ENCODE measurements at regions not wholly inside any gene's neighbourhood (a gene's known extent, or its start where the extent isn't known, plus 50 kb on each side); places are given as distances from the start of the nearest gene placed in this dataset.

DNA sequence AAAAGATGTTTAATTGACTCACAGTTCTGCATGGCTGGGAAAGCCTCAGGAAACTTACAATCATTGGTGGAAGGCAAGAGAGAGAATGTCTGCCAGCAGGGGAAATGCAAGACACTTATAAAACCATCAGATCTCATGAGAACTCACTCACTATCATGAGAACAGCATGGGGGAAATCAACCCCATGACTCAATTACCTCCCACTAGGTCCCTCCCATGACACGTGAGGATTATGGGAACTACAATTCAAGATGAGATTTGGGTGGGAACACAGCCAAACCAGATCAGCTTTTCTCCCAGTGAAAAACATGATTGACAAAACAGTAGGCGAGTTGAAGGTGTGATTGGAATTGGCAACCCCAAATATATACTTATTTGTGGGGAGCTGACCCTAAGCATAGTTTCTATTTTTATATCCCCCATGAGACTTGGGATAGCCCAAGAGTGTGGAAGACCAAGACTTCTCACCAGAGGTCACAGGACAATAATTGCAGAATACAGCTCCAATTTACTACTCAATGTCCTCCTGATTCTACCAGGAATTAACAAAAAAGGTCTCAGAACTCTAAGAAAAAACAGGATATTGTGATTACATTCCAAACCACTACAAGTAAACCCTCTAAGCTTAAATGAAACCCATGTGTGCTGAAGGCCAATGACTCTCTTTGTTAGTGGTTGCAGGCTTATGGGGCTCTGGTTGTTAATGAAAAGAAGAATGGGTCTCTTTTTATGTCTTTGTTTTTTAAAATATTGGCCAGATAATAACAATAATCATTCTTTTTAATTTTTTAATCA is 96.1 kb upstream of the PIK3C3 start:
- Histone ChIP-seq H3K9me2 (replicated peaks; ENCODE audit: low read length) (no peaks in the 10 kb centered on the region), H3K4me2 (ENCODE audit: low read length) (no peak overlapping the region), H3K4me3 (ENCODE audit: low read length) (no peak overlapping the region), H3K4me1 (ENCODE audit: insufficient read depth, low read length) (no peaks in the 10 kb centered on the region), H3K27me3 (ENCODE audit: low read length) (no peaks in the 10 kb centered on the region), H3K36me3 (ENCODE audit: low read depth, low read length) (no peaks in the 10 kb centered on the region), H2AFZ (ENCODE audit: low read length) (no peak overlapping the region), H3K79me2 (ENCODE audit: low read length) (no peaks in the 10 kb centered on the region), H3K9me3 (ENCODE audit: low read length) (no peaks in the 10 kb centered on the region), H3K27ac (ENCODE audit: low read length) (no peak overlapping the region), H3K9ac (ENCODE audit: low read length) (no peak overlapping the region), H3F3A (ENCODE audit: low read length, unreplicated experiment) (no peaks in the 10 kb centered on the region), H4K20me1 (ENCODE audit: low read length) (no peaks in the 10 kb centered on the region)
- ATAC-seq (no peak), DNase-seq (no peak)
- TF ChIP-seq EZH2 (IDR thresholded peaks at IDR 0.05; ENCODE audit: low read length, unreplicated experiment), result no peak
- no peak for TF ChIP-seq EZH2phosphoT487 (IDR thresholded peaks at IDR 0.05; ENCODE audit: borderline replicate concordance, low read length)
- TF ChIP-seq, protein P1, sequence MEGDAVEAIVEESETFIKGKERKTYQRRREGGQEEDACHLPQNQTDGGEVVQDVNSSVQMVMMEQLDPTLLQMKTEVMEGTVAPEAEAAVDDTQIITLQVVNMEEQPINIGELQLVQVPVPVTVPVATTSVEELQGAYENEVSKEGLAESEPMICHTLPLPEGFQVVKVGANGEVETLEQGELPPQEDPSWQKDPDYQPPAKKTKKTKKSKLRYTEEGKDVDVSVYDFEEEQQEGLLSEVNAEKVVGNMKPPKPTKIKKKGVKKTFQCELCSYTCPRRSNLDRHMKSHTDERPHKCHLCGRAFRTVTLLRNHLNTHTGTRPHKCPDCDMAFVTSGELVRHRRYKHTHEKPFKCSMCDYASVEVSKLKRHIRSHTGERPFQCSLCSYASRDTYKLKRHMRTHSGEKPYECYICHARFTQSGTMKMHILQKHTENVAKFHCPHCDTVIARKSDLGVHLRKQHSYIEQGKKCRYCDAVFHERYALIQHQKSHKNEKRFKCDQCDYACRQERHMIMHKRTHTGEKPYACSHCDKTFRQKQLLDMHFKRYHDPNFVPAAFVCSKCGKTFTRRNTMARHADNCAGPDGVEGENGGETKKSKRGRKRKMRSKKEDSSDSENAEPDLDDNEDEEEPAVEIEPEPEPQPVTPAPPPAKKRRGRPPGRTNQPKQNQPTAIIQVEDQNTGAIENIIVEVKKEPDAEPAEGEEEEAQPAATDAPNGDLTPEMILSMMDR (conservative IDR thresholded peaks at IDR 0.05; ENCODE audit: low read depth, low read length), result no peak
- BruUV-seq (replicated peaks), result no TSS peak
- intact Hi-C loops (cut with micrococcal nuclease), result no loop called here
- POLR2A ChIA-PET (ENCODE audit: unreplicated experiment), result no interaction called here
- CTCF ChIA-PET, result no interaction called here

DNA sequence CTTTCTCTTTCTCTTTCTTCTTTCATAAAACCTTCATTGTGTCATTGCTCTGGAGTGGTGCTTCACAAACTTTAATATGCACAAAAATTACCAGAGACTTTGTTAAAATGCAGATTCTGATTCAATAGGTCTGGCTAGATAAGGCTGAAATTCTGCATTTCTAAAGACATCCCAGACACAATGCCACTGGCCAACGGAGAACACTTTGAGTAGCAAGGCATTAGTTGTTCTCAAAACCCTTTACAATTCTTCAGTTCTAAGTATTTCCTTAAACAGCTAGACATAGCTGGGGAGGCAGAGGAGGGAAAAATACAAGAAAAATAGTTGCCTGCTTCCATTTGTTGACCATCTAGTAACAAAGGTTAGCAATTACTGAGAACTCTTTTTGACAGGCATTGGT is 101.8 kb upstream of the PIK3C3 start:
- ATAC-seq, result no peak
- CTCF ChIA-PET, result no interaction called here
- BruUV-seq (replicated peaks), result no TSS peak

DNA sequence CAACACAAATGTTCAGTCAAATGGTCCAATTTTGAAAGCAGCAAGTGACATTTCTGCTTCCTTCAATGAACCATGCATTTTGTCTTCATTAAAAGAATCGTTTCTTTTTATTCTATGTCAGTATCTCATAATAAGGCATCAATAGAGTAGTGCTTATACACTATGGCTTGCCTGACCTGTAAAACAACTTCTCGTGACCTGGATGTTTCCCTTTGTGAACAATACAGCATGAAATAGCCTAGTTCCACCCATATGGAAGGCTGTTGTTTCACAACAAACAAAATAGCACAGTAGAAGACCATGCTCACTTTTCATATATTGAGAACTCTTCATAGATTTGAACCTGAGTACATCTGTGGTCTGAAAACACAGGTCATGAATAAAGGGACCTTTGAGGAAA is 104.3 kb upstream of the PIK3C3 start:
- intact Hi-C loops (cut with micrococcal nuclease), result no loop called here
- CTCF ChIA-PET, result no interaction called here
- H3K9ac ChIP-seq (ENCODE audit: low read length), result no peak overlapping the region

More for the DNA sequence above, 101.8 kb upstream of the PIK3C3 start:
- no peaks in the 10 kb centered on the region for H3K79me2 ChIP-seq (ENCODE audit: low read length)
- H3K9ac ChIP-seq (ENCODE audit: low read length), result no peak overlapping the region
- POLR2A ChIA-PET (ENCODE audit: unreplicated experiment), result no interaction called here
- no peak for DNase-seq
- H3K4me3 ChIP-seq (ENCODE audit: low read length), result no peak overlapping the region
- H3K9me3 ChIP-seq (ENCODE audit: low read length), result no peaks in the 10 kb centered on the region
- H3K36me3 ChIP-seq (ENCODE audit: low read depth, low read length), result no peaks in the 10 kb centered on the region
- H3K9me2 ChIP-seq (replicated peaks; ENCODE audit: low read length), result no peaks in the 10 kb centered on the region
- no peaks in the 10 kb centered on the region for H3K4me1 ChIP-seq (ENCODE audit: insufficient read depth, low read length)
- H4K20me1 ChIP-seq (ENCODE audit: low read length), result no peaks in the 10 kb centered on the region
- no peak overlapping the region for H3K4me2 ChIP-seq (ENCODE audit: low read length)
- no peak overlapping the region for H3K27ac ChIP-seq (ENCODE audit: low read length)
- TF ChIP-seq, protein P1 (conservative IDR thresholded peaks at IDR 0.05; ENCODE audit: low read depth, low read length), result no peak
- TF ChIP-seq EZH2 (IDR thresholded peaks at IDR 0.05; ENCODE audit: low read length, unreplicated experiment) (no peak), EZH2phosphoT487 (IDR thresholded peaks at IDR 0.05; ENCODE audit: borderline replicate concordance, low read length) (no peak)
- H2AFZ ChIP-seq (ENCODE audit: low read length), result no peak overlapping the region
- intact Hi-C loops (cut with micrococcal nuclease), result no loop called here
- no peaks in the 10 kb centered on the region for H3F3A ChIP-seq (ENCODE audit: low read length, unreplicated experiment)
- H3K27me3 ChIP-seq (ENCODE audit: low read length), result no peaks in the 10 kb centered on the region

More for the DNA sequence above, 104.3 kb upstream of the PIK3C3 start:
- Histone ChIP-seq H3K4me3 (ENCODE audit: low read length) (no peak overlapping the region), H3K9me2 (replicated peaks; ENCODE audit: low read length) (no peaks in the 10 kb centered on the region), H3K36me3 (ENCODE audit: low read depth, low read length) (no peaks in the 10 kb centered on the region), H2AFZ (ENCODE audit: low read length) (no peak overlapping the region), H4K20me1 (ENCODE audit: low read length) (no peaks in the 10 kb centered on the region), H3K4me2 (ENCODE audit: low read length) (no peak overlapping the region), H3K27me3 (ENCODE audit: low read length) (no peaks in the 10 kb centered on the region), H3F3A (ENCODE audit: low read length, unreplicated experiment) (no peaks in the 10 kb centered on the region), H3K79me2 (ENCODE audit: low read length) (no peaks in the 10 kb centered on the region), H3K4me1 (ENCODE audit: insufficient read depth, low read length) (no peaks in the 10 kb centered on the region), H3K9me3 (ENCODE audit: low read length) (no peaks in the 10 kb centered on the region), H3K27ac (ENCODE audit: low read length) (no peak overlapping the region)
- BruUV-seq (replicated peaks), result no TSS peak
- ATAC-seq, result no peak
- no peak for DNase-seq
- POLR2A ChIA-PET (ENCODE audit: unreplicated experiment), result no interaction called here
- TF ChIP-seq EZH2phosphoT487 (IDR thresholded peaks at IDR 0.05; ENCODE audit: borderline replicate concordance, low read length), result no peak
